ENCODE measurements at regions not wholly inside any gene's neighbourhood (a gene's known extent, or its start where the extent isn't known, plus 50 kb on each side); places are given as distances from the start of the nearest gene placed in this dataset.

- H3K36me3 ChIP-seq (replicated peaks in 1 of 2; ENCODE audit: control insufficient read depth in 1 of 2, insufficient read depth in 2 of 2, low read length in 2 of 2), result no peaks in the 10 kb centered on the region
- no peak for DNase-seq (ENCODE audit: low spot score)
- no peak overlapping the region for H3K4me2 ChIP-seq (ENCODE audit: low read depth, low read length)
- no peak for ATAC-seq
- CTCF ChIA-PET (ENCODE audit: low intra/inter-chr PET ratio, low total read pairs), result no interaction called here
- H3K4me1 ChIP-seq (ENCODE audit: insufficient read depth, low read length), result no peaks in the 10 kb centered on the region
- POLR2A ChIA-PET, result no interaction called here
- H3K9ac ChIP-seq (ENCODE audit: insufficient read depth, low read depth, low read length), result no peak overlapping the region
- intact Hi-C loops (cut with micrococcal nuclease; ENCODE audit: unreplicated experiment) (no loop called here), in situ Hi-C loops (cut with HindIII; ENCODE audit: extremely low pct_ligation_motif_present, low pct_unique_long_range_greater_than_20kb) (no loop called here)
- TF ChIP-seq ZEB1 (IDR thresholded peaks at IDR 0.05; ENCODE audit: insufficient replicate concordance, low read depth) (no peak), HDAC1 (CRISPR knock-in tag; IDR thresholded peaks at IDR 0.05) (no peak), KLF6 (CRISPR knock-in tag; IDR thresholded peaks at IDR 0.05) (no peak), ZNF639 (CRISPR knock-in tag; conservative IDR thresholded peaks at IDR 0.05) (no peak), POLR2G (IDR thresholded peaks at IDR 0.05; ENCODE audit: low read depth, low read length) (no peak), ZNF784 (CRISPR knock-in tag; IDR thresholded peaks at IDR 0.05; ENCODE audit: borderline replicate concordance) (no peak), ZNF557 (CRISPR knock-in tag; IDR thresholded peaks at IDR 0.05) (no peak)
- TF ChIP-seq, protein P1, sequence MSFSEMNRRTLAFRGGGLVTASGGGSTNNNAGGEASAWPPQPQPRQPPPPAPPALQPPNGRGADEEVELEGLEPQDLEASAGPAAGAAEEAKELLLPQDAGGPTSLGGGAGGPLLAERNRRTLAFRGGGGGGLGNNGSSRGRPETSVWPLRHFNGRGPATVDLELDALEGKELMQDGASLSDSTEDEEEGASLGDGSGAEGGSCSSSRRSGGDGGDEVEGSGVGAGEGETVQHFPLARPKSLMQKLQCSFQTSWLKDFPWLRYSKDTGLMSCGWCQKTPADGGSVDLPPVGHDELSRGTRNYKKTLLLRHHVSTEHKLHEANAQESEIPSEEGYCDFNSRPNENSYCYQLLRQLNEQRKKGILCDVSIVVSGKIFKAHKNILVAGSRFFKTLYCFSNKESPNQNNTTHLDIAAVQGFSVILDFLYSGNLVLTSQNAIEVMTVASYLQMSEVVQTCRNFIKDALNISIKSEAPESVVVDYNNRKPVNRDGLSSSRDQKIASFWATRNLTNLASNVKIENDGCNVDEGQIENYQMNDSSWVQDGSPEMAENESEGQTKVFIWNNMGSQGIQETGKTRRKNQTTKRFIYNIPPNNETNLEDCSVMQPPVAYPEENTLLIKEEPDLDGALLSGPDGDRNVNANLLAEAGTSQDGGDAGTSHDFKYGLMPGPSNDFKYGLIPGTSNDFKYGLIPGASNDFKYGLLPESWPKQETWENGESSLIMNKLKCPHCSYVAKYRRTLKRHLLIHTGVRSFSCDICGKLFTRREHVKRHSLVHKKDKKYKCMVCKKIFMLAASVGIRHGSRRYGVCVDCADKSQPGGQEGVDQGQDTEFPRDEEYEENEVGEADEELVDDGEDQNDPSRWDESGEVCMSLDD (CRISPR knock-in tag; IDR thresholded peaks at IDR 0.05; ENCODE audit: borderline replicate concordance), result no peak
- TF ChIP-seq, protein P2, sequence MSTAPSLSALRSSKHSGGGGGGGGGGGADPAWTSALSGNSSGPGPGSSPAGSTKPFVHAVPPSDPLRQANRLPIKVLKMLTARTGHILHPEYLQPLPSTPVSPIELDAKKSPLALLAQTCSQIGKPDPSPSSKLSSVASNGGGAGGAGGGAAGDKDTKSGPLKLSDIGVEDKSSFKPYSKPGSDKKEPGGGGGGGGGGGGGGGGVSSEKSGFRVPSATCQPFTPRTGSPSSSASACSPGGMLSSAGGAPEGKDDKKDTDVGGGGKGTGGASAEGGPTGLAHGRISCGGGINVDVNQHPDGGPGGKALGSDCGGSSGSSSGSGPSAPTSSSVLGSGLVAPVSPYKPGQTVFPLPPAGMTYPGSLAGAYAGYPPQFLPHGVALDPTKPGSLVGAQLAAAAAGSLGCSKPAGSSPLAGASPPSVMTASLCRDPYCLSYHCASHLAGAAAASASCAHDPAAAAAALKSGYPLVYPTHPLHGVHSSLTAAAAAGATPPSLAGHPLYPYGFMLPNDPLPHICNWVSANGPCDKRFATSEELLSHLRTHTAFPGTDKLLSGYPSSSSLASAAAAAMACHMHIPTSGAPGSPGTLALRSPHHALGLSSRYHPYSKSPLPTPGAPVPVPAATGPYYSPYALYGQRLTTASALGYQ (CRISPR knock-in tag; IDR thresholded peaks at IDR 0.05), result no peak
- no peak overlapping the region for H2AFZ ChIP-seq (ENCODE audit: low read length)
- no peak for FAIRE-seq
- H3K4me3 ChIP-seq (replicated peaks in 1 of 3; ENCODE audit: insufficient read depth in 1 of 3, low read depth in 2 of 3, low read length in 3 of 3), result no peak overlapping the region
- no peaks in the 10 kb centered on the region for H3K27me3 ChIP-seq (ENCODE audit: control insufficient read depth in 1 of 2, insufficient read depth in 2 of 2, low read length in 2 of 2)
- H3K27ac ChIP-seq (ENCODE audit: extremely low read length, insufficient read depth, low read length), result no peak overlapping the region
- H3K9me3 ChIP-seq (ENCODE audit: low read length), result no peaks in the 10 kb centered on the region
- H3K79me2 ChIP-seq (ENCODE audit: insufficient read depth, low read length), result no peaks in the 10 kb centered on the region
- BruUV-seq (replicated peaks), result no TSS peak
- no peaks in the 10 kb centered on the region for H4K20me1 ChIP-seq (ENCODE audit: insufficient read depth, low read length)
These were observed 70.9 kb upstream of the S1PR1 start for GRCh38 chr1:101165954-101166353.

Measured in HepG2 (cell line).